HG02973 (cell line): ENCODE measurements at regions not wholly inside any gene's neighbourhood (a gene's known extent, or its start where the extent isn't known, plus 50 kb on each side); places are given as distances from the start of the nearest gene placed in this dataset.

ENCODE experiments used
- ATAC-seq: cut with Tn5 transposase; IDR thresholded peaks from one replicate; pipeline ENCODE4 v1.9.1; 2021; ENCODE audit warnings: moderate library complexity; ENCODE audit not compliant: unreplicated experiment

DNA sequence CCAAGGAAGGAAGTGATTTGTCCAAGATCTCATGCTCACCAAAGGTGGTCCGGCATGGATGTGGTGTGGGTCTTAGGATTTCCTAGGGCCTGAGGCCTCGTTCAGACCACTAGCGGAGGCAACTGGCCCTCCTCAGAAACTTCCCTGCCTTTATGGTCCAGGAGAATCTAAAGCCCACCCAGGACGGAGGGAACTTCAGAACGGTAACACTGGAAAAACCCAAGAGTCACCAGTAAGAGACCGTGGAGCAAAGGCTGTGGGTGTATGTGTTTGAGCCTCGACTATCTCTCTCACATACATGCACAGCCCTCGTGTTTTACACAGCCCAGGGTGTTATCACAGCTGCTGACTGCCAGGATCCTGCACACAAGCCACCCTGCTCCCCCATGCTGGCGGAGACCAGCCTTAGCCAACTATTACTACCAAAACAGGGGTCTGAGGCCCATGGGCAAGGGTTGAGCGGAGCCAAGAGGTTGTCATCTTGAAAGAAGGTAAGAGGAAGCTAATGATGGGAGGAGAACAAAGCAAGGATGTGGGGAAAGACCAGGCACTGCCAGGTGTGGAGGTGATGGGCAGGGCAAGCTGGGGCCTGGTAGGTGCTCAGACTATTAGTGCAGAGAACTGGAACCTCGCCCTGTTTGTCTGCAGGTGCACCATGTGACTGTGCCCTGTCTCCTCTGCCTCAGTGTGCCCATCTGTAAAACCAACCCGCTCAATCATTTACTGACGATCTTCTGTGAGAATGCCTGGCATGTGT, 170.2 kb upstream of the ZMIZ1 start:
- no peak for ATAC-seq

DNA sequence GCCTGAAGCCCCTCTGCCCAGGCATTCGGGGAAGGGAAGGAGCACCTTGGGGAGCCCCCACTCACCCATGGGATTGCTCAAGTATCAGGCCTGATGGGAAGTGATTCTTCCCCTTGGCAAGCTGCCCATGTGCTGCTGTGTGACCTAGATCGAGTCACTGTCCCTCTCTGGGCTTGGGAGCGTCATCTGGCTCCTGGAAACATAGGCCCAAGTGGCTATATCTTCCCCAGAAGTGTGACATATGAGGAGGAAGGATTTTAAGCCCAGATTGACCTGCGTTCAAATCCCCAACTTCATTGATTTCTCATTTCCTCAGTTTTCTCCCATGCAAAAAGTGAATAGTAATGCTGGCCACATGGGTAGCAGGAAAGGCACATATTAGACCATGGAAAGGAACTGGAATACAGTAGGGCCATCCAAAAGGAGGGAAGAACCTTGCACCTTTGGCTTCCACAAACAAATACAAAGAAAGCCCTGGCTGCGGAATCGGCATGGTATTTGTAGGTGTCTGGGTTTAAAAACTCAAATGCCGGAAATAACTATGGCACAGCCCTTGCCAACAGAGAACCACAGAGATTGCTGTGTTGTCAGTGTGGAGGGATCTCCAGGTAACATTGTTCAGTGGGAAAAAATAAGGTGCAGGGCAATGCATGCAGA, 169.5 kb upstream of the ZMIZ1 start:
- no peak for ATAC-seq

DNA sequence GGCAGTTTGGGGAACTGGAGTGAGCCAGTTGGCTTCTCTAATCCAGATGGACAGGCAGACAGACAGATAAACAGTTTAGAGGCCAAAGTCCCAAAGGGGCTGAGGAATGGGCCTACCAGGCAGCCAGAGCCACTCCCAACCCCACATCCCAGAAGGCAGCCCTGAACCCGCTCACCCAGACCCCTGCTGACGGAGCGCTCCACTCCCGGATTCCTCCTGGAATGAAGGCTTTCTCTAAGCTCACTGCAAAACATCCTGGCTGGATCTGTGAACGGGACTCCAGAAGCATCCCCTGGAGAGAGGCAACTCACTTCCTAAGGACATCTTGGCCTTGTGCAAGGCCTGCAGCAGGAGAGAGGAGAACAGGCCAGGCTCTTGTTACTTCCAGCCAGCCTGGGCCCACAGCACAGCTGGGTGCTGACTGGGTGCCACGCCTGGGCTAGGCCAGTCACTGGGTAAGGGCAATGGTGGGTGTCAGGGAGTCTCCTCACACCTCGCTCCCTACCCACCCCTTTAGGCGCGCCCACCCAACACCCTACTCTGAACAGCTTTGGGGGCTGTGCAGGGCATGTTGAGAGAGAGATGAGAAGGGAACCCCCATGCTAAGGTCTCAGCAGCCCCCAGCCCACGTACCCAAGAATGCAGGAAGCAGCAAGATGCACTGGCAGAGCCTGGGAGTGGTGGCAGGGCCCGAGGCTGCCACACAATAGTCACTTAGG, 168.6 kb upstream of the ZMIZ1 start:
- no peak for ATAC-seq

DNA sequence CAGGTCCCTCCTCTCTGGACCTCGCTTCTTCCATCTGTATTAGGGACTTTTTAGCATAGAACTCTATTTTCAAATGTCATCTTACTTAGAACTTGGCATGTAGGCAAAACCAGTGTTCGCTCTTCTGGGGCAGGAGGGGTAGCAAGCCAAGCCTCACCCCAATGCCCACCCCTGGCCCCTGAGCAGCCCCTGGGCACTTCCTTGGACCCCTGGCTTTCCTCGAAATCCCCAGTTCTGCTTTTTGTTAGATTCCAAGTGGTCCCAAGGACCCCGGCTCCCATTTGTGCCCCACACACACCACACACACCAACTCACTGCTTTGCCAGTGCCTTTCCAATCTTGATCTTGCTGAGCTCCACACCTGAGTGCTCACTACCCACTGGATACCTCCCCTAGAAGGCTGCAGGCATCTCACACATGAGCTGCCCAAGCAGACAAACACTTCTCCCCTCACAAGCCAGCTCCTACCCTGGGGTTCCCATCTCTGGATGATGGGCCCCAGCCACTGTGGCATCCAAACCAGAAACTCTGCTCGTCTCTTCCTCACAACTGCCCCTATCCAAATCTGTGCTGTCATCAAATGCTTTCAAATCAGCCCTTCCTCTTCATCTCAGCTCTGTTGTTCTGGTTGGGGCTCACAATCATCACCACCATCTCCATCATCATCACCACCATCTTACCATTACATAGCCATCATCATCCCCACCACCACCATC, 167.9 kb upstream of the ZMIZ1 start:
- ATAC-seq: no peak

DNA sequence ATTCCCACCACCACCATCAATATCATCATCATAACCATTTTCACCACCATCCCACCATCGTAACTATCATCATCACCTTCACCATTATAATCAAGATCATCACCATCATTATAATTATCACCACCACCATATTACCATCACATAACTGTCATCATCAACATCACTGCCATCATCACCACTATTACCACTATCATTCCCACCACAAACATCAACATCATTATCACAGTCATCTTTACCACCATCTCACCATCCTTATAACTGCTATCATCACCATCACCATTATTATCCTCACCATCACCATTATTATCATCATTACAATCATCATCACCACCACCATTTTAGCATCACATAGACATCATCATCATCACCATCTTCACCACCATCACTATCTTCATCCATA, 167.1 kb upstream of the ZMIZ1 start:
- no peak for ATAC-seq

DNA sequence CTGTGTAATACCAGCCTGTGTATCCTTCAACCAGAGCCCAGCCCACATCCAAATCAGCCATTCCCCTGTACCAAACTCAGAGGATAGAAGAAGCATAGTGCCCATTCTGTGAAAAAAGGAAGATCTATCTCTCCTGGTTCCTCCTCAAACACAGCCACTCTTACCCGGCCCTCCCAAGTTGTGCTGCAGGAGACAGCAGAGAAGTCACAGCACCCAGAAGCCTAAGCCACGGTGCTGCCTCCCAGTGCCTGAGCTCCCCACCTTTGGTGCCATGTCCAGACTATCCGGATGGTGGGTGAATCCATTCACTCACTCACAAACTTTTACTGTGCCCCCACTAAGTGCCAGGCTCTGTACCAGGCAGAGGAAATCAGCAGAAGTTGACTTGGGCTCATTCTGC, 166.0 kb upstream of the ZMIZ1 start:
- no peak for ATAC-seq

DNA sequence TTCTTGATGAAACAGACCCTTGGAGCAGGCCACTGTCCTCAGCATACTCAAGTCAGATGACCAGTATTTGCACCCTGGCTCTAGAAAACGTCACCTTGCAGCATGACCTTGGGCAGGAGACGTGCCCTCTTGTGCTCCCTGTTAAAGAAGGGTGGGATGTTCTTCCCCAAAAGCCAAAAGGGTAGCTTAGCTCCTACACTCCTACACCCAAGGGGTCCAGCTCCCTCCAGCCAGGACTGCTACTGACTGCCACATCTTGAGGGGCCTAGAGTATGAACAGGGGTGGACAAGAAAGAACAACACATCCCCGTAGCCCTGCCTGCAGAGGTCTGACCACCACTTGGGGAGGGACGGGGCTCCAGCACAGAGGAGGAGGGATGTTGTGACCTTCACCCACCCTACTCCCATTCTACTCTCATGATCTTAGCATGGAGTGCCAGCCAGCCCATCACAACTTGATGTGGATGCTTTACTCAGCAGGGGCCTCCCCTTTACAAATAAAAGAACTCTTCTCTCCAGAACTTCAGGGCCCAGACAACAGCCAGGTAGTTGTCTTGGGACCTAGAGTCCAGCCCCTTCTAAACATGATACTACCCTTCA, 165.3 kb upstream of the ZMIZ1 start:
- no peak for ATAC-seq

DNA sequence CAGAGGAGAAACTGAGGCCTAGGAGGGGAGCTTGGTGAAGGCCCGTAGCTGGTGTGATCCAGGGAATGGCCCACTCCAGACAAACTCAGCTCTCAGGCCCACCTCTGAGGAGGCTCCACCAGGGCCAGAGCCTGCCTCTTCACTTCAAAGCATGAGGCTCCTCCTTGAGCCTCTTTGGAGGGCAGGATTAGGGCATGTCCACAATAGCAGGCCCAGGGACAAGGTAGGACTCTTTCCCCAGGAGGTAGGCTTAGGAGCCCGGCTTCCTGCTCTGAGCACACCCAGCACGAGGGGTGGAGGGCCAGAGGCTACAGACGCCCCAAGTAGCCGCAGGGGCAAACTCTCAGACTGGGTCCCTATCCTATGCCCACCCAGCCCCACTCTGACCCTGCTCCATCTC, 164.6 kb upstream of the ZMIZ1 start:
- no peak for ATAC-seq

DNA sequence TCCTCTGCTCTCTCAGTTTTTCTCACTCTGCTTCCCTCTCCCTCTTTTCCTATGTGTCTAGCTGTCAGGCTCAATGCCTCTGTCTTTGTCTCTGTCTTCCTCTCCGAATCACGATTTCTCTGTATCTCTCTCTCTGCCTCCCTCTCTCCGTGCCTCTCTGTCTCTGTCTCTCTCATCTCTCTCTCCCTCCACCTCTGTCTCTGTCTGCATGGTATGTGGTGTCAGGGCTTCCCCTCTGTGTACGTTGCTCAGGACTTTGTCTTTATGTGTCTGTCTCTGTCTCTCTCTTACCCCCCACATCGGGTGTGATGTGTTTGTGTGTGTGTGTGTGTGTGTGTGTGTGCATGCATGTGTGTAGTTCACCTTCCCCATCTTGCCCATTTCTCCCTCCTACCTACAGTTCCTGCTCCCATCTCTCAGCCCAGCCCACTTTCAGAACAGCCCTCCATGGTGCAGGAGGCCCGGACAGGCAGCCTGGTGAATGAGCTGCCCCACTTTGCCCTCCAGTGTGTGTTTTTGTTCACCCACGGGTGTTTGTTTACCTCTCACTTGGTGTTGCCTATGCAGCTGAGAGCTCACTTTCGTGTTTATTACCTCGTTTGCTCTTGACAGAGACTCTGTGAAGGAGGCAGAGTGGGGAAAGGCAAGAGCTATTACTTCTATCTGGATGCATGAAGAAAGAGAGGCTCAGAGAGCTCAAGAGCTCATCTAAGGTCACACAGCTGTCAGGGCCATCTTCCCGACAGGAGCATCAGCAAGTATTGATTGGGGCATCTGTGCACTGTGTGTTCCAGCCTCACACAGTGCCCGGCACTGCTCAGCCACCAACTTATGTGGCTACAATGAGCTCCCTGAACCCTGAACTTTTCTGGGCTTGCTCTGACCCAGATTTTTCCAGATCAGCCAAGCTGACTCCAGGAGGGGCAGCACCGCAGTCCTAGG, 163.5 kb upstream of the ZMIZ1 start:
- no peak for ATAC-seq

DNA sequence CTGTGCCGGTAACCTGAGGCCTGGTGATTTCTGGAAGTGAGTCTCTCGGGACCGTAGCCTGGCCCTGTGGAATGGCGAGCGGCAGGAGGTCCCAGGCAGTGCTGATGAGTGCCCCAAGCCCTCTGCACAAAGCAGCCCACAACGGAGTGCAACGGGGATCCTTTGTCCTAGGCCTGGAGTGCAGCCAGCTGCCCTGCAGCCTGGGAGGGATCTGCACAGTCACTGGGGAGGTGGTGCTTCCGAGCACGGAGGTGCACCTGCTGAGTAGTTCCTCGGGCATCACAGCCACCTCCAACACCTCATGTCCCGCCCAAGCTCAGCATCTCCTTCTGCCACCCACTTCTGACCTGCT, 162.8 kb upstream of the ZMIZ1 start:
- no peak for ATAC-seq

DNA sequence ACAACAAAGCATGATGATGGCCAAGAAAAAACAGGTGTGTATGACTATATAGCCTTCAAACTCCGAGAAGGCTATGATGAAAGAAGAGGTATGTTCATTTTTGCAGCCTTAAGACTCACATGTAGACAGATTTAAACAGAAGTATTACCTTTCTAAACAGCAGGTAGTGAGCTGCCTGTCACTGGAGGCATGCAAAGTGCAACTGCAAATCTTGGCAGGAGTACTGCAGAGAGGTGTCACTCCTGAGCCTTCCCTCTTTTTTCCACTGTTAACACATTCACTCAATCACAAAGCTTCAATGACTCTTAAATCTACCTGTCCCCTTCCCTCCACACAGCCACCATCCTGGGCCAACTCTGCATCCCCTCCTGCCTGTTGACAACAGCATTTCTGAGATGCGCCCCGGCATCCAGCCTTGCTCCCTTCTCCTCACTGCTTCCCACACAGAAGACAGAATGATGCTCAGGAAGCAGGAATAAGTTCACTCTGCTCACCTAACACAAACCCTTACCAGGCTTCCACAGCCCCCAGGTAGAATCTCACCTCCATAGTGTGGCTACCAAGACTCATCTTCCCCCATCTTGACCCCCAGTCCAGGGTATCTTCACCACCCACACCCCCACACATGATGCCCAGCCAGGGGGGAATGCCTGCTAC, 161.9 kb upstream of the ZMIZ1 start:
- ATAC-seq: no peak

DNA sequence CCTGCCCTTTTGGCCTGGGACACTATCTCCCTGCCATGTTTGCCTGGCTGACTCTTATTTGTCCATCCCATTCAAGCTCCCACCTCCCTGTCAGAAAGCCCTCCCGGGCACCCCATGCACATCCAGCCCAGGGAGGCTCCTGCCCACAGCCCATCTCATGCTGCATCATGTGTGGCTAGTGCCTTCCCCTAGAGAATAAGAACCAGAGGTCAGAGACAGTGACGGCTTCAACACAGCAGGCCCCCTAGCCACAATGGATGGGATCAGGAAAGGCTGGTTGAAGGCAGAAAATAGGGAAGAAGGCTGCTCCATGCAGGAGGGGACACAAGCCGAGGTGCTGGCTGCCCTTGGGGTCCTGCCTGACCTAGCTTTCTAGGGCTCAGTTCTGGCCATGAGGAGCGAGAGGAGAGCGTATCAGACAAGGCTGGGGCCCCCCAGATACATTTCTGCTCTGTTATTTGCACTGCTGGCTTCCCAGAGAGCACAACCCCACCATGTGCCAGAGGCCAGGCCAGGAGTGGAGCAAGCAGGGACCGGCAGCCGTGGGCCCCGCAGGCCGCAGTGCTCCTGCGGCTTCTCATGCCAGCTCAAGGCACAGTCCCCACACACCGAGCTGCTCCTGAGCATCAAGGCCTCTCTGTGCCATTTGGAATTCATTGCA, 161.1 kb upstream of the ZMIZ1 start:
- no peak for ATAC-seq

DNA sequence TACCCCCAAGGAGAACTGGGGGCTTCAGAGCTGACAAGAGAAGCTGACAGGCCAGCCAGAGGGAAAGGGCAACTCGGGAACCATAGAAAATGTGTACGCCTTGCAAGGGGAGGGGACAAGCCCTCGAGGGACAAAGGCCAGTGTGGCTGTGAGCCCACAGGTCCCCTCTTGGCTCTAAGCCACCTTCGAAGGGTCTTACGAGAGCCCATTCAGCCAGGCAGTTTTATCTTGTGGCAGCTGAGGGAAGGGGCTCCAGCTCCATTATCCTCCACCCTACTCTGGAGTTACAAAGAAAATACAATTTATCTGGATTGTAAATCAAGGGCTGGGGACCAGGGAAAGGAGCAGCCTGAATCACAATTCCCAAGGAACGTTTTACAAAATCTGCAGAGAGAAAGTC, 159.5 kb upstream of the ZMIZ1 start:
- no peak for ATAC-seq

DNA sequence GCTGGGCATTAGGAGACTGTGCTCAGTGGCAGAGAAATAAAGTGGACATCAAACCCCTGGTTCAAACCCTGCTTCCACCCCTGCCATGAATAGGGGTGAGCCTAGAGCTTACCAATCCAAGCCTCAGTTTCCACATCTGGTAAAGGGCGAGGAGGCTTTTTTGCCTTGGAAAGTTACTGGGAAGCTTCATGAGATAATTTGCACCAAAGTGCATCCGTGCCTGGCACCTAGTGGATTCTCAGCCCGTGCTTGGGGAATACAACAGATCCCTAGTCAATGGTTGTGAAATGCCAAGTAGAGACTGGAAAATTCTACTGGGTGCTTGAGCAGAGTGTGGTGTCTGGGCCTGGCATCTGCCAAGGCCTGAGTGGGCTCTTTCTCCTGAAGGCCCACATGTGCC, 158.7 kb upstream of the ZMIZ1 start:
- no peak for ATAC-seq

DNA sequence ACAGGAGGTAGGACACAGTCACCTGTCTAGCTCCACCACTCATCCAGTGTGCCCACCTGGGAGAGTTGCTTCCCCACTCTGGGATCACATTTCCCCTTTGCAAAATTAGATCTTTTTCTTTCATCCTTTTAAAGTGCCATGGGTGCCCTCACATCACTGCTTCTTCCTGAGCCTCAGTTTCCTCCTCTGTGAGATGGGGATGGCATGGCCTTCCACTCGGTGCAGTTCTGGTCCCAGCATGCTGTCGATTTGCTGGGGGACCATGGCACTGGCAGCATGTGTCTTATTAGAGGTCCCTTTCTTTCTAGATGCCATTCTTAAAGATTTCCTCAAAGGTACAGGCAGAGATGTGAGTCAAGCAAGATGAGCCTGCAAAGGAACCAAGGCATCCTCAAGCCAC, 158.3 kb upstream of the ZMIZ1 start:
- ATAC-seq: no peak

DNA sequence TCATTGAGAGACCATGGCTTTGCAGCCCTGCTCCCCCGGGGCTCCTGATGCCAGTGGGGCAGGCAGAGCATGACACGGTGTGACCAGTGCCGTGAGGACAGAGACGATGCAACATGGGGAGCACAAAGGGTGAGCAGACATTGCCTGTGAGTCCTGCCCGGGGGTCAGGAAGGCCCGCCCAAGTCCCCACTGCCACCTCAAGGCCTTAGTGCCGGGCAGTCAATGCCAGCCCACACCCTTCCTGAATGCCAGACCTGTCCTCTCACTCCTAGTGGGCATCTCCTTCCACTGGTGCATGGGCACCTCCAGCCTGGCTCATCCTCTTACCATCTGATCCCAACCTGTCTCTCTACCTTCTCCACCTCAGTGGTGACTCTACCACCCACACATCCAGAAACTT, 157.9 kb upstream of the ZMIZ1 start:
- ATAC-seq: no peak

DNA sequence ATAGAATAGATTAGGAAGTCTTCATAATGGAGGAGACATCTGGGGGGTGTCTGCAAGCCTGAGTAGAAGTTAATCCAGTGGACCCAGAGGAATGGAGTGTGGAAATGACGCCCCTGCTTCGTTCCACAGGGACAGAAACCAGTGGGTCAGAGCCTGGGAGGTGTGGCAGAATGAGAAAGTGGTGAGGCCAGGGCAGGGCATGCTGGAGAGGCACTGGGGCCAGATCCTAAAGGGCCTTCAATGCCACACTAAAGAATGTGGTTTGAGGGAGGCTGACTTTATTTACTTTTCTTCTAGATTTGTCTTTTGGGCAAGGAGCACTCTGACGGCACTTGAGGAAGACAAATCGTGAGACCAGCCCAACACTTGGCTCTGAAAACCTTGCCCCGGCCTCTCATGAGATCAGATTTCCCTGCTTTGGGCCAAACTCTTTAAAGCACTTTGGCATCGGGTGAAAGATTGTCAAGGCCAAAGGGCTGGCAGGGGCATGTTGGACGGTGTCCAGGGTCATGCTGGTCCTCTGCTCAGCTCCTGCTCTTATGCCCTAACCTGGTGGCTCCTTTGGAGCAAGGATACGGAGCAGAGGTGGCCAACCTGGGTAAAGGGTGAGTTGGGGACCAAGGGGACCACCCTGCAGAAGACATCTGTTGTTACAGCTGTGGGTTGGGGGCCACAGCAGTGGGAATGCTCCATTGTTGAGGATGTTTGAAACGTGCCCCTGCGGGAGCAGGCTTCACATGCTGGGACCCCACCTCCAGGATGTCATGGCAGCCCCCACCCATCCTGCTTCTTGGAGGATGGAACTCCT, 157.0 kb upstream of the ZMIZ1 start:
- no peak for ATAC-seq
